ENCODE measurements at regions not wholly inside any gene's neighbourhood (a gene's known extent, or its start where the extent isn't known, plus 50 kb on each side); places are given as distances from the start of the nearest gene placed in this dataset.
"Not testable (repeated sequence)": the region's sequence is repeated elsewhere in the genome, so short reads cannot be mapped to it uniquely, and the experiment has no call there.

DNA sequence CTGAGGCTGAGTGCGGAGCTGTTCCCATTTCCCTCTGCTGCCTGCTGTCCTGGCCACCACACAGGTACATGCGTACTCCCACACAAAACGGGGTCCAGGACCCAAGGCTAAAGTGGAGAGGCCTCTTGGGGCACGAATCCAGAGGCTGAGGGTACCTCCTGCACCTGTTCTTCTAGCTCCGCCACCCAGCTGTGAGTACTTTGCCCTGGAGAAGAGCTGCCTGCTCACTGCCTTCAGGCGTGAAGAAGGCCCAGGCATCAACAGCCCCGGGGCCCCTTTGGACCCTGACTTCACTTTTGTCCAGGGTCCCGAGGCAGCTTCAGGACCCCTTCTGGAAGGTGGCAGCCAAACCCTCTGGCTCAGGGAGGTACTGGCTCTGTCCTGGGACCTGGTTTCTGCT lies 88.6 kb downstream of the HIF1AN start:
- H3K36me3 Mint-ChIP-seq (ENCODE audit: insufficient read depth), result peaks cover 5% of the 10 kb centered on the region
- peaks cover 77% of the 10 kb centered on the region for H3K27me3 Mint-ChIP-seq
- H3K4me3 Mint-ChIP-seq, result no peak overlapping the region
- no peak overlapping the region for H3K27ac Mint-ChIP-seq (ENCODE audit: low read depth)
- DNase-seq (ENCODE audit: low spot score in 2 of 2), result no peak
- ATAC-seq (replicated peaks; ENCODE audit: extremely low read depth, poor library complexity, severe bottlenecking), result no peak
- no peaks in the 10 kb centered on the region for H3K9me3 Mint-ChIP-seq
- no peaks in the 10 kb centered on the region for H3K4me1 Mint-ChIP-seq

DNA sequence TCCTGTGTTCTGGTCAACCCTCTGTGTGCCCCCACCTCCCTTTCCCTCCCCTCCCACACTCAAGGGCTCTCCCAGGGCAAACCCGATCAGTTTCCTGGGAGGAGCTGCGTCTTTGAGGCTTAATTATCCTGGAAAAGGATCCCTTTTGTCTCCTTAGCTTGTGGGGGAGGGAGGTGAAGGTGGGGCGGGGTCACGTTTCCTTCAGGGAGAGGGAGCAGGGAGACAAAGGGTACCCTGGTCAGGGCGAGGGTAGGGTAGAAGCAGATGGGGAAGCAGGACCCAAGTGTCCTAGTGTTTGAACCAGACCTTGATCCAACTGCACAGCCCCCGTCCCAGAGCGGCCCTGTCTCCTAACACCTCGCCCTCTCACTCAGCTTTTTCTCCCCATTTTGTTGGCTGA lies 90.1 kb downstream of the HIF1AN start:
- H3K36me3 Mint-ChIP-seq (ENCODE audit: insufficient read depth), result peaks cover 3% of the 10 kb centered on the region
- H3K27me3 Mint-ChIP-seq, result peaks cover 68% of the 10 kb centered on the region
- no peak overlapping the region for H3K27ac Mint-ChIP-seq (ENCODE audit: low read depth)
- no peak for DNase-seq (ENCODE audit: low spot score in 2 of 2)
- H3K9me3 Mint-ChIP-seq, result no peaks in the 10 kb centered on the region
- H3K4me1 Mint-ChIP-seq, result no peaks in the 10 kb centered on the region
- H3K4me3 Mint-ChIP-seq, result no peak overlapping the region
- ATAC-seq (replicated peaks; ENCODE audit: extremely low read depth, poor library complexity, severe bottlenecking), result no peak

DNA sequence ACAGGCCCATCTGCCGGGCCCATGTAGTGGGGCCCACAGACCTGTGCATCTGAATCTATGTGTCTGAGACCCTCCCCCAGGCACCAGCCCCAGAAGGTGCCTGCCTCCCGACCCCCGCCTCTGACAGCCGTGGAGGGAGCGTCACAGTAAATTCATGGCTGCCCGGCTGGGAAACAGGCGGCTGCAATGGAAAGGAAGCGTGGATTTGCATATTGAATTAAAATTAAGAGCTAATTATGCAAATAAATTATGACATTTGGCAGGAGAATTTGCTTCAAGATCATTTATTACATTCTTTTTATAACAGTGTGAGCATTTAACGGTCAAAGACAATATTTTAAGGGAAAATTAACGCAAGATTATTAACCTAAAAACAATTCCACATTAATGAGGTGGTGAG lies 92.3 kb downstream of the HIF1AN start:
- no peaks in the 10 kb centered on the region for H3K9me3 Mint-ChIP-seq
- H3K4me3 Mint-ChIP-seq, result no peak overlapping the region
- ATAC-seq (replicated peaks; ENCODE audit: extremely low read depth, poor library complexity, severe bottlenecking), result no peak
- no peaks in the 10 kb centered on the region for H3K4me1 Mint-ChIP-seq
- DNase-seq (ENCODE audit: low spot score in 2 of 2), result no peak
- H3K27ac Mint-ChIP-seq (ENCODE audit: low read depth), result no peak overlapping the region
- H3K36me3 Mint-ChIP-seq (ENCODE audit: insufficient read depth), result no peaks in the 10 kb centered on the region
- peaks cover 71% of the 10 kb centered on the region for H3K27me3 Mint-ChIP-seq

DNA sequence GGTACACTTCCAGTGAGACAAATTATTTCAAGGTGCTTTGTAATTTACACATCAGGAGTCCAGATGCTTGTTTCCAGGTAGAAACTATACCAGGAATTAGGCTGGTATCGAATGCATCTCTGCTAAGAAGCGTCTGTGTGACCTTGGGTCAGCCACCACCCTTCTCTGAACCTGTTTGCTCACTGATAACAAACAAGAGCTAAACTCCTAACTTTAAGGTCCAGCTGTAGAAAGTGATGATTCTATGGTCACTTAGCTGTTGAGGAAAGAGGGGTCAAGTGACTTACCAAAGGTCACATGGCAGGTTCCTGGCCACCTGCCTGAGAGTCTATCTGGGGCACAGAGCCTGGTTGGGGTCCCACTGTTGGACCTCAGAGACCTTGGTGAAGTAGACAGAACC lies 95.4 kb downstream of the HIF1AN start:
- DNase-seq (ENCODE audit: low spot score in 2 of 2), result no peak
- Mint-ChIP-seq H3K36me3 (ENCODE audit: insufficient read depth) (no peaks in the 10 kb centered on the region), H3K9me3 (no peaks in the 10 kb centered on the region)

DNA sequence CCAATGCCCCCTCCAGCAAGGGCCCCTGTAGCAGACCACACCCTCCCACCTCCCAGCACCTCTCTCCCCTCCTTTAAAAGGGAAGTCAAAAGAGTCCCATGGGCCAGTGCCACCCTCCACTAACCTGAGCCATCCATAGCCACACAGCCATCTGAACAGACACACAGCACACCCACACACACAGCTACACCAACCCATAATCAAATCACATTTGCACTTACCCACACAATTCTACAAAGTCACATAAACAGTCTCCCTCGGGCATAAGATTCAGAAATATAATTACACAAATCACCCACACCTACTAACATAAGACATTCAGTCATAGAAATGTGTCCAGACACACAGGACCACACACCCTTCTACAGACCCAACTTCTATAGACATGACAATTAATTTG lies 96.3 kb downstream of the HIF1AN start:
- H3K27ac Mint-ChIP-seq (ENCODE audit: low read depth), result no peak overlapping the region
- no peaks in the 10 kb centered on the region for H3K36me3 Mint-ChIP-seq (ENCODE audit: insufficient read depth)
- H3K4me1 Mint-ChIP-seq, result no peaks in the 10 kb centered on the region
- H3K27me3 Mint-ChIP-seq, result peaks cover 62% of the 10 kb centered on the region
- H3K4me3 Mint-ChIP-seq, result no peak overlapping the region
- ATAC-seq (replicated peaks; ENCODE audit: extremely low read depth, poor library complexity, severe bottlenecking), result no peak
- H3K9me3 Mint-ChIP-seq, result no peaks in the 10 kb centered on the region
- no peak for DNase-seq (ENCODE audit: low spot score in 2 of 2)

More for the DNA sequence above, 95.4 kb downstream of the HIF1AN start:
- Mint-ChIP-seq H3K27me3 (peaks cover 64% of the 10 kb centered on the region), H3K4me3 (no peak overlapping the region), H3K27ac (ENCODE audit: low read depth) (no peak overlapping the region), H3K4me1 (no peaks in the 10 kb centered on the region)
- no peak for ATAC-seq (replicated peaks; ENCODE audit: extremely low read depth, poor library complexity, severe bottlenecking)

DNA sequence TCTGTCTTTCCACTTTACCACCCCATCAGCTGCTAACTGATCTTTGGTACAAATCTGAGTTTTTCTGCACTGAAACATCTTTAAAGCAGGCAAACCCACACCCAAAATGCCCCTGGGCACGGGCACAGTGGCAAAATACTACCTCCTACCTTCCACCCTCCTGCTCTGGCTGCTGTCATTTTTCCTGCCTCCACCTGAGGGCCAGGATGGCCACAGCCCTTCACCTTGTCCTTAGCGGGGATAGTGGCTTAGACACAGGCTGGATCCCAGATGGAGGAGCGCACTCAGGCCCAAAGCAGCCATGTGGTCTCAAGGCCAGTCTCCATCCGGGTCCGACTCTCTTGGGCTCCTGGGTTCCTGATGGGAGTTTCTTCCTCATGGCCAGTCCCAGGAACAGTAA lies 98.3 kb downstream of the HIF1AN start:
- ATAC-seq (replicated peaks; ENCODE audit: extremely low read depth, poor library complexity, severe bottlenecking) (no peak), DNase-seq (ENCODE audit: low spot score in 2 of 2) (no peak)
- Mint-ChIP-seq H3K27ac (ENCODE audit: low read depth) (no peak overlapping the region), H3K36me3 (ENCODE audit: insufficient read depth) (no peaks in the 10 kb centered on the region), H3K27me3 (peaks cover 59% of the 10 kb centered on the region), H3K4me1 (no peaks in the 10 kb centered on the region), H3K4me3 (no peak overlapping the region), H3K9me3 (no peaks in the 10 kb centered on the region)

DNA sequence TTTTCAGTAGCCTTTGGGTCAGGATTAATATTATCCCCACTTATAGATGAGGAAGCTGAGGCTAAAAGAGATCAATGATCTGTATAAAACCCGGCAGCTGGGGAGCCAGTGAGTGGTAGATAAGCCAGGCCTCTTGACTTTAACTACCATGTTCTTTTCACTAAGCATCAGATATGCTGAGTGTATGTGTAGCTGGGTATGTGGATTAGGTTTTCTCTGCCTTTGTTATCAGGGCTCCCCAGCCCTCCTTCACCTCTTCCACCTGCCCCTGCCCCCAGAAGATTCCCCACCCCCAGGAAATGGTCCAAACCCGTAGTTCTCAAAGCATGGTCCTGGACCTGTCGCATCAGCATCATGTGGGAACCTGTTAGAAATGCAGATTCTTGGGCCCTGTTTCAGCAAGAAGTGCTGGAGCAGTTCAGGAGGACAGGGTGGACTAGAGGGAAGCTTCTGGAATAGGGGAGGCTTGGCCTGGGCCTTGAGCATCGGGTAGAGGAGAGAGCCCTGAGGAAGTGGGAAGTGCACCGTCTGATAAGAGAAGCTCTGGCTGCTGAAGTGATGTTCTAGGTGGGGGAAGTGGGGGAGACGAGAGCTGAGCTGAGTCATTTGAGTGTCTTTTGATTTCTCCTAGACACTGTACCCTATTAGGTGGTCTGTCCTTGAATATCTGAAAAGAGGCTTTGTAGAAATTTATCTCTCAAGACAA lies 101.3 kb downstream of the HIF1AN start:
- H3K4me3 Mint-ChIP-seq, result no peak overlapping the region
- no peaks in the 10 kb centered on the region for H3K9me3 Mint-ChIP-seq
- H3K27me3 Mint-ChIP-seq, result peaks cover 68% of the 10 kb centered on the region
- no peaks in the 10 kb centered on the region for H3K36me3 Mint-ChIP-seq (ENCODE audit: insufficient read depth)
- no peak for DNase-seq (ENCODE audit: low spot score in 2 of 2)
- ATAC-seq (replicated peaks; ENCODE audit: extremely low read depth, poor library complexity, severe bottlenecking), result no peak
- no peak overlapping the region for H3K27ac Mint-ChIP-seq (ENCODE audit: low read depth)
- H3K4me1 Mint-ChIP-seq, result no peaks in the 10 kb centered on the region

DNA sequence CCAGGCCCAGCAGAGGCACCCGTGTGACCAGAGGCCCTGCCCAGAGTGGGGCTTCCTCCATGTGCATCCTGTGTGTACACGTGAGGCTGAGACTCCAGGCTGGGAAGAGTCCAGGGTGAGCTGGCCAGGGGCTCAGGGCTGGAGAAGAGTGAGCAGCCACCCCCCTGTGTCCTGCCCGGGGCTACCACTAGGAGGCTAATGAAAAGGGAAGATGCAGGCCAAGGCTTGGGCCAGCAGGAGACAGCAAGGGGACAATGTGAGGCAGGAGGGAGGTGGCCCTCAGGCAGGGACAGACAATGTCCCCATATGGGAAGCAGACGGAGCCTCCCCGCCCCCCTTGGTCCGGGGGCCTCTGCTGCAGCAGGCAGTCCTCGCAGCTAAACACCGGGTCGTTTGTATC lies 102.0 kb downstream of the HIF1AN start:
- H3K27me3 Mint-ChIP-seq, result peaks cover 69% of the 10 kb centered on the region
- no peak for ATAC-seq (replicated peaks; ENCODE audit: extremely low read depth, poor library complexity, severe bottlenecking)

DNA sequence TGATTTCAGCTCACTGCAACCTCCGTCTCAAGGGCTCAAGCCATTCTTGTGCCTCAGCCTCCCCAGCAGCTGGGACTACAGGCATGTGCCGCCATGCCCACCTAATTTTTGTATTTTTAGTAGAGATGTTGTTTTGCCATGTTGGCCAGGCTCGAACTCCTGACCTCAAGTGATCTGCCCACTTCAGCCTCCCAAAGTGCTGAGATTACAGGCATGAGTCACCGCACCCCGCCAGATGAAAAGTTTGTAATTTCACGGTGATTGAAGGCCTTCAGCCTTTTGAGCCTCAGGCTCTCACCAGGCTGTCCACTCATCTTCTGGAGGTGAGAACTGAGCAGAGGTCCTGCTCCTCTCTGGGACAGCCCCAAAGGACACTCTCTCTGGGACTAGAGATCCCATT lies 103.2 kb downstream of the HIF1AN start:
- DNase-seq (ENCODE audit: low spot score in 2 of 2); H3K4me1 Mint-ChIP-seq; H3K36me3 Mint-ChIP-seq (ENCODE audit: insufficient read depth); H3K4me3 Mint-ChIP-seq; H3K9me3 Mint-ChIP-seq; H3K27ac Mint-ChIP-seq (ENCODE audit: low read depth); ATAC-seq (replicated peaks; ENCODE audit: extremely low read depth, poor library complexity, severe bottlenecking): not testable (repeated sequence)
- H3K27me3 Mint-ChIP-seq, result peaks cover 71% of the 10 kb centered on the region

More for the DNA sequence above, 102.0 kb downstream of the HIF1AN start:
- Mint-ChIP-seq H3K27ac (ENCODE audit: low read depth) (no peak overlapping the region), H3K4me3 (no peak overlapping the region), H3K4me1 (no peaks in the 10 kb centered on the region), H3K36me3 (ENCODE audit: insufficient read depth) (no peaks in the 10 kb centered on the region), H3K9me3 (no peaks in the 10 kb centered on the region)
- no peak for DNase-seq (ENCODE audit: low spot score in 2 of 2)

DNA sequence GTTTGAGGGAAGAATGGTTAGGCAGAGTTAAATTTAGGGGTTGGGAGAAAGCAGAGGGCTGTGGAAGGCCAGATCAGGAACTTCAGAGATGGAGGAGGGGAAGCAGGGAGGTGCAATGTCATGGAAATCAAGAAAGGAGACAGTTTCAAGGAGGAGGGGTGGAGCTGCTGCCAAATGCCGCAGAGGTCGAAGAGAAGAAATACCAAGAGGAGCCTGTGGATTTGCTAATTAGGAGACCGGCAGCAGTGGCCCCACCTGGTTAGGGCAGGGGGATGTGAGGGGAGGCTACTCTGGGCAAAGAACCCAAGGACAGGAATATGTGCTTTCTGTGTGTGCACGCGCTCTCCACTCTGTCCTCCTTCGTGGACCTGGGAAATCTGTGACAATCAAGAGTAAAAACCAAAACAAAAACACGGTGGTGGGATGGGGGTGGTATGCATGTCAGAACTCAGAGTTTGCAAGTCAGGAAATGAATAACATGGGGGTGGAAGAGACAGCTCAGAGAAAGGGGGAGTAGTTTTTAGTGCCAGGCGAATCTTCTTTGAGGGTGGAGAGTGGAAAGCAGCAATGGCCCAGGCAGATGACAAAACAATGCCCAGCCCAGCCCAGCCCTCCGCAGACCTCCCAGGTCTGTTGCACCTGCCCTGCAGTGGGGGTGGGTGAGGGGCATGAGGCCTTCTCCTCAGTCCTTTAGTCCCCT lies 102.9 kb upstream of the PAX2 start:
- peaks cover 77% of the 10 kb centered on the region for H3K27me3 Mint-ChIP-seq
- no peaks in the 10 kb centered on the region for H3K9me3 Mint-ChIP-seq
- no peak for DNase-seq (ENCODE audit: low spot score in 2 of 2)
- ATAC-seq (replicated peaks; ENCODE audit: extremely low read depth, poor library complexity, severe bottlenecking), result no peak
- H3K4me3 Mint-ChIP-seq, result no peak overlapping the region
- no peaks in the 10 kb centered on the region for H3K4me1 Mint-ChIP-seq
- H3K36me3 Mint-ChIP-seq (ENCODE audit: insufficient read depth), result no peaks in the 10 kb centered on the region
- no peak overlapping the region for H3K27ac Mint-ChIP-seq (ENCODE audit: low read depth)

DNA sequence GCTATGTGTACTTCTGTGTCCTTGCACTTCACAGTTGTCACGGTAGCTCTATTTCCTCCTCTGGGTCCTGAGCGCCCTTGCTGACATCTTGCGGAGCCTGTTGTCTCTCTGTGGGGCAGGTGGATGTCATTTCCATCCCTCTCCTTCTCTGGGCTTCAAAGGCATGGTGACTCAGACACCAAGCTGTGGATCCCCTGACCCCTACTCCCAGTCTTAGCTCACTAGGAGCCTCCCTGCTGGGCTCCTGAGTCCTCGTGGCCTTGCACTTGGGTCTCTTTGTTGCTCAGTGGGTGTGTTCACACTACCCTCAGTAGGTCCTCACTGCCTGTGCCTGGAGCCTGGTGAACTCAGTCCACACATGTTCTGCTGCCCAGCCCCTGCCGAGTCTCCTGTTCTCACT lies 100.3 kb upstream of the PAX2 start:
- no peak overlapping the region for H3K27ac Mint-ChIP-seq (ENCODE audit: low read depth)
- H3K9me3 Mint-ChIP-seq, result no peaks in the 10 kb centered on the region
- no peak overlapping the region for H3K4me3 Mint-ChIP-seq
- H3K36me3 Mint-ChIP-seq (ENCODE audit: insufficient read depth), result no peaks in the 10 kb centered on the region
- ATAC-seq (replicated peaks; ENCODE audit: extremely low read depth, poor library complexity, severe bottlenecking) (no peak), DNase-seq (ENCODE audit: low spot score in 2 of 2) (no peak)
- no peaks in the 10 kb centered on the region for H3K4me1 Mint-ChIP-seq
- H3K27me3 Mint-ChIP-seq, result peaks cover 78% of the 10 kb centered on the region

DNA sequence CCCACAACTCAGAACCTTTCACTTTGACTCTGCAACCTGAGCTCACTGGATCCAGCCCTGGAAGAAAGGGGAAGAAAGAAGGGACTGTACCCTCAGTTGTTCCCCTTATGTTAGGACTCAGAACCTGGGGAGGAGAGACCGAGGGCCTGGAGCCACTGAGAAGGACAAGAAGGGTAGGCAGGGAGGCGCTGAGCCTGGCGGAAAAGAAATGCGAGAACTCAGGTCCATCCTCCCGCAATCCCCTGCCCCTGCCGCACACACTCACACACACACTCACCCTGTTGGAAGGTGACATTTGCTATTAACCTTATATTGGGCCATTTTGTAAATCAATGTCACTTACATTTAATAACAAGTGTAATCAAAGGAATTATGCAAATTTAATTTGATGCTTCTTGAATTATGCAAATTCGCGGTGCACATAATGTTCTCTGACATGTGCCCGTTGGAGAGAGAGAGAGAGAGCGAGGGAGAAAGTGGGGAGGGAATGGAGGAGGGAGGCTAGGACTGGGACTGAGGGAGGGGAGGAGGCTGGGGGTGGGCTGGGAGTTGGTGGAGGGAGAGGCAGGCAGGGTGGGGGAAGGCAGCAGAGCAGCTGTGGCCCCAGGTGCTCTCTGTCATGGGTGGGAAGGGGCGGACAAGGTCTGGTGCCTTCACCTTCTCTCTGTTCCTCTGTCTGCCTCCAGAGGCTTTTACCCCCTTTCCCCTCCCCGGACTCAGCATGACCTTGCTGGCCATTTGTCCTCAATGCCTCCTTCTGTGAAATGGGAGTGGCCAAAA lies 99.6 kb upstream of the PAX2 start:
- Mint-ChIP-seq H3K36me3 (ENCODE audit: insufficient read depth) (no peaks in the 10 kb centered on the region), H3K27ac (ENCODE audit: low read depth) (no peak overlapping the region), H3K27me3 (peaks cover 78% of the 10 kb centered on the region), H3K9me3 (no peaks in the 10 kb centered on the region), H3K4me1 (no peaks in the 10 kb centered on the region), H3K4me3 (no peak overlapping the region)
- ATAC-seq (replicated peaks; ENCODE audit: extremely low read depth, poor library complexity, severe bottlenecking), result no peak
- DNase-seq (ENCODE audit: low spot score in 2 of 2), result no peak

DNA sequence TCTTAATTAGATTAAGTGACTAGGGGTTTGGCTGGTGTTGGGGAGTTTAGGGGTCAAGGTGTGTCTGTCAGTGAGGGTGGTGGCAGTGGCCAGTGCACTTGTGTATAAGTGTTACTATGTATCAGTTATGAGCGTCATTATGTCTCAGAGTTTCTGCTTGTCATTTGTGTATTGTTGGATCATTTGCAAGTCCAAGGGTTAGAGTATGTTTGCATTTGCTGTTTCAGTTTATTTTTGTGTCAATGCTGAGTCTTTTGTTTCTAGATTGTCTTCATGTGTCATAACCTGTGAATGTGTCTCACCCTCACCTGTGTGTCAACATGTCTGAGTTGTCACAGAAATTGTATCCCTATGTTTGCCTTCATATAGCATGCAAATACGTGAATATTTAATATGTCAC lies 97.5 kb upstream of the PAX2 start:
- DNase-seq (ENCODE audit: low spot score in 2 of 2) (no peak), ATAC-seq (replicated peaks; ENCODE audit: extremely low read depth, poor library complexity, severe bottlenecking) (no peak)
- no peak overlapping the region for H3K4me3 Mint-ChIP-seq
- no peaks in the 10 kb centered on the region for H3K9me3 Mint-ChIP-seq
- no peak overlapping the region for H3K27ac Mint-ChIP-seq (ENCODE audit: low read depth)
- no peaks in the 10 kb centered on the region for H3K36me3 Mint-ChIP-seq (ENCODE audit: insufficient read depth)
- H3K27me3 Mint-ChIP-seq, result peaks cover 70% of the 10 kb centered on the region
- H3K4me1 Mint-ChIP-seq, result no peaks in the 10 kb centered on the region
